ENCODE measurements at regions not wholly inside any gene's neighbourhood (a gene's known extent, or its start where the extent isn't known, plus 50 kb on each side); places are given as distances from the start of the nearest gene placed in this dataset.
"Not testable (repeated sequence)": the region's sequence is repeated elsewhere in the genome, so short reads cannot be mapped to it uniquely, and the experiment has no call there.

DNA sequence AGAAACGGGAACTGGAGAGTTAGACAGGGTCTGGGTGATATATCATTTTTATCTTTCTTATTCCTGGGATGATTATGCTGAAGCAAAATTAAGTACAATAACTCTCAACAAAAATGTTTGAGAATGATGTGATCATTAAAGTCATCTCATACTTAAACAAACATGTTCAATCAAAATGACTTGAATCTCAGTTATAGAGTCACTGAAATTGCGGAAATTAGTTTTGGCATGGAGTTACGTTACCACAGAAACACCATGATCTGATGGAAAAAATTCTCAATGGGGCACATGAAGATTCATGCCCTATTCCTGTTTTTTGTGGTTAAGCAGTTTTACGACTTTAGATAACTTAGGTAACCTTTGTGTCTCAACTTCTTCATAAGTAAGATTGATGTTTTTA, 757.7 kb downstream of the EPHA4 start:
- Mint-ChIP-seq H3K27me3 (ENCODE audit: low read depth) (no peaks in the 10 kb centered on the region), H3K27ac (ENCODE audit: unreplicated experiment) (no peak overlapping the region), H3K36me3 (ENCODE audit: low read depth) (peaks cover 5% of the 10 kb centered on the region), H3K9me3 (peaks cover 6% of the 10 kb centered on the region), H3K4me1 (no peaks in the 10 kb centered on the region), H3K4me3 (no peak overlapping the region)
- TF ChIP-seq, protein P1, sequence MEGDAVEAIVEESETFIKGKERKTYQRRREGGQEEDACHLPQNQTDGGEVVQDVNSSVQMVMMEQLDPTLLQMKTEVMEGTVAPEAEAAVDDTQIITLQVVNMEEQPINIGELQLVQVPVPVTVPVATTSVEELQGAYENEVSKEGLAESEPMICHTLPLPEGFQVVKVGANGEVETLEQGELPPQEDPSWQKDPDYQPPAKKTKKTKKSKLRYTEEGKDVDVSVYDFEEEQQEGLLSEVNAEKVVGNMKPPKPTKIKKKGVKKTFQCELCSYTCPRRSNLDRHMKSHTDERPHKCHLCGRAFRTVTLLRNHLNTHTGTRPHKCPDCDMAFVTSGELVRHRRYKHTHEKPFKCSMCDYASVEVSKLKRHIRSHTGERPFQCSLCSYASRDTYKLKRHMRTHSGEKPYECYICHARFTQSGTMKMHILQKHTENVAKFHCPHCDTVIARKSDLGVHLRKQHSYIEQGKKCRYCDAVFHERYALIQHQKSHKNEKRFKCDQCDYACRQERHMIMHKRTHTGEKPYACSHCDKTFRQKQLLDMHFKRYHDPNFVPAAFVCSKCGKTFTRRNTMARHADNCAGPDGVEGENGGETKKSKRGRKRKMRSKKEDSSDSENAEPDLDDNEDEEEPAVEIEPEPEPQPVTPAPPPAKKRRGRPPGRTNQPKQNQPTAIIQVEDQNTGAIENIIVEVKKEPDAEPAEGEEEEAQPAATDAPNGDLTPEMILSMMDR (conservative IDR thresholded peaks at IDR 0.05) = no peak
- no peak for DNase-seq (ENCODE audit: low read depth, low spot score)

DNA sequence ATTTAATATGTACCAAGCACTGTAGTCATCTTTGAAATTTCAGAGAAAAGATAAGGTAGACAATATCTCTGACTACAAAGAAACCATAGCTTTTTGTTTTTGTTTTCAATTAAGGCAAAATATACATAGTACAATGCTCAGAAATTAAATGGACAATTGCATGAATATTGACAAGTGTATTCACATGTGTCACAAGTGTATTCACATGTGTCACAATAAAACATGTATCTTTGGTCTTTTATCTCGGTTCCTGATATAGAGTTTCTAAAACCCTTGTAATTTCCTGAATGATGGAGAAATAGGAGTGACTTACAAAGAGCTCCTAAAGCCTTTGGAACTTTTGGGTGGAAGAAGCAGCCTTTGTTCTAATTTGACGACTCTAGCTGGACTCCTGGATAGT, 756.4 kb downstream of the EPHA4 start:
- no peak for DNase-seq (ENCODE audit: low read depth, low spot score)
- TF ChIP-seq, protein P1 (conservative IDR thresholded peaks at IDR 0.05) = no peak
- Mint-ChIP-seq H3K36me3 (ENCODE audit: low read depth) (peaks cover 5% of the 10 kb centered on the region), H3K9me3 (peaks cover 9% of the 10 kb centered on the region), H3K4me3 (no peak overlapping the region), H3K27ac (ENCODE audit: unreplicated experiment) (no peak overlapping the region), H3K27me3 (ENCODE audit: low read depth) (no peaks in the 10 kb centered on the region), H3K4me1 (no peaks in the 10 kb centered on the region)

DNA sequence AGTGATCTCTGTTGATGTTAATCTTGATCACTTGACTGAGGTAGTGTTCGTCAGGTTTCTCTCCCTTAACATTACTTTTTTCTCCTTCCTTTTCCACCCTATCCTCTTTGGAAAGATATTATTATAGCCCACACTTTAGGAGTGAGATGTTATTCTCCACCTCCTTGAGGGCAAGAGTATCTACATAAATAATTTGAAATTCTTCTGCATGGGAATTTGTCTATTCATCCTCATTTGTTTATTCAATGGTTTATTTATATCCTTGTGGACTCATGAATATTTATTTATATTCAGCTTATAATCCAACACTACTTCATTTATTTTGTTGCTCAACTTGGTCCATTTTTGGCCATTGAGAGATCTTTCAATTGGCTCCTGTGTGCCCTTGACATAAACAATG, 750.4 kb downstream of the EPHA4 start:
- Mint-ChIP-seq H3K4me3 (no peak overlapping the region), H3K4me1 (no peaks in the 10 kb centered on the region), H3K27ac (ENCODE audit: unreplicated experiment) (no peak overlapping the region), H3K27me3 (ENCODE audit: low read depth) (peaks cover 4% of the 10 kb centered on the region), H3K36me3 (ENCODE audit: low read depth) (peaks cover 5% of the 10 kb centered on the region), H3K9me3 (peaks cover 9% of the 10 kb centered on the region)
- no peak for DNase-seq (ENCODE audit: low read depth, low spot score)
- TF ChIP-seq, protein P1 (conservative IDR thresholded peaks at IDR 0.05) = no peak

DNA sequence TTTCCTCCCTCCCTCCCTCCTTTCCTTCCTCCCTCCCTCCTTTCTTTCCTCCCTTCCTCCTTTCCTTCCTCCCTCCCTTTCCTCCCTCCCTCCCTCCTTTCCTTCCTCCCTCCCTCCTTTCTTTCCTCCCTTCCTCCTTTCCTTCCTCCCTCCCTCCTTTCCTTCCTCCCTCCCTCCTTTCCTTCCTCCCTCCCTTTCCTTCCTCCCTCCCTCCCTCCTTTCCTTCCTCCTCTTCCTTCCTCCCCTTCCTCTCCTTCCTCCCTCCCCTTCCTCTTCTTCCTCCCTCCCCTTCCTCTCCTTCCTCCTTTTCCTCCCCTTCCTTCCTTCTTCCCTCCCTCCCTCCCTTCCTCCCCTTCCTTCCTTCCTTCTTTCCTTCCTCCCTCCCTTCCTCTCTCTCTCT, 748.5 kb downstream of the EPHA4 start:
- not testable (repeated sequence) for DNase-seq (ENCODE audit: low read depth, low spot score); H3K27me3 Mint-ChIP-seq (ENCODE audit: low read depth); H3K27ac Mint-ChIP-seq (ENCODE audit: unreplicated experiment); H3K36me3 Mint-ChIP-seq (ENCODE audit: low read depth); H3K9me3 Mint-ChIP-seq; H3K4me3 Mint-ChIP-seq; H3K4me1 Mint-ChIP-seq

DNA sequence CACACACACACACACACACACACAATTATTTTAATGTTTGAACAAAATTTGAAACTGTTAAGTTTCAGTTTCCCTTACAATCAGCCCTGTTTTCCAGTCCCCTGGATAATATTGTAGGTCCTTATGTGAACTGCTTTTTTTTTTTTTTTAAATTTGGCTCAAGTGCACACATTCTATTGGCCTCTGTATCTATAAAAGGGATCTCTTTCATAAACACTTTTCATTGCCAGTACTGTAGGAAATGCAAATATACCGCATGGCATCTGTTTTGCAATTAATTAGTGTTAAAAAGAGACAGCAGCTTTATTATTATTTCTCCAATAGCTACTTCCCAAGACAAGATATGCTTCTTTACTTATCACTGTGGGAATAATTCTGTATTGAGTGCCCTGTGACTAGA, 738.7 kb downstream of the EPHA4 start:
- Mint-ChIP-seq H3K4me1 (no peaks in the 10 kb centered on the region), H3K9me3 (no peaks in the 10 kb centered on the region)
- TF ChIP-seq, protein P1 (conservative IDR thresholded peaks at IDR 0.05) = no peak

DNA sequence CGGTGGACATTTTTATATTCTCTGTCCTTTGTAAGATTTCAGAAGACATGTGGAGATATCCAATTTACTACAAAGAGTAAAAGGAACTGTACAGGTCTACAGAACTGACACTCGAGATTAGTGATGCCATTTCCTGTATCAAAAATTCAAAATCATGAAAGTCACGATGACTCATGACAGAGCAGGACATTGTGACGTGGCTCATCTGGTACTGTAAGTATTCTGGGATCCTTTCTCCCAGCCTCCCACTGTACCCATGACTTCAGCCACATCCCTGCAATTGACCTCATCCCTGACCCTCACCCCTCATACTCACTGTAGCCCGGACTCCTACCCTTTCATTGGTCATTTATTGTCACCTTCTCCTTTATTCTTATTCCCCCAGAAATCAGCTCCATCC, 736.5 kb downstream of the EPHA4 start:
- Mint-ChIP-seq H3K4me3 (no peak overlapping the region), H3K27me3 (ENCODE audit: low read depth) (no peaks in the 10 kb centered on the region), H3K36me3 (ENCODE audit: low read depth) (no peaks in the 10 kb centered on the region), H3K4me1 (no peaks in the 10 kb centered on the region), H3K9me3 (no peaks in the 10 kb centered on the region), H3K27ac (ENCODE audit: unreplicated experiment) (no peak overlapping the region)
- no peak for DNase-seq (ENCODE audit: low read depth, low spot score)
- TF ChIP-seq, protein P1 (conservative IDR thresholded peaks at IDR 0.05) = no peak

More for the DNA sequence above, 738.7 kb downstream of the EPHA4 start:
- DNase-seq (ENCODE audit: low read depth, low spot score) = no peak
- H3K27me3 Mint-ChIP-seq (ENCODE audit: low read depth) = no peaks in the 10 kb centered on the region
- no peak overlapping the region for H3K4me3 Mint-ChIP-seq
- no peaks in the 10 kb centered on the region for H3K36me3 Mint-ChIP-seq (ENCODE audit: low read depth)
- H3K27ac Mint-ChIP-seq (ENCODE audit: unreplicated experiment) = no peak overlapping the region
